ENCODE measurements at regions not wholly inside any gene's neighbourhood (a gene's known extent, or its start where the extent isn't known, plus 50 kb on each side); places are given as distances from the start of the nearest gene placed in this dataset.

- no peak overlapping the region for H2AFZ ChIP-seq (ENCODE audit: low read depth)
- 17% methylated on average over 3 of the region's 3 CpGs for WGBS (ENCODE audit: low lambda C conversion rate)
- H3K4me1 ChIP-seq (ENCODE audit: control insufficient read depth in 1 of 2, insufficient read depth in 2 of 2, low read depth in 1 of 2, low read length in 1 of 2): no peaks in the 10 kb centered on the region
- no peaks in the 10 kb centered on the region for H3F3A ChIP-seq (replicated peaks; ENCODE audit: insufficient read depth)
- no peaks in the 10 kb centered on the region for H3K9me3 ChIP-seq
- H3K27me3 ChIP-seq (ENCODE audit: insufficient read depth): no peaks in the 10 kb centered on the region; the same call in 1 of the 2 replicates
- H3K4me3 ChIP-seq (ENCODE audit: low read depth in 2 of 2, low read length in 1 of 2): no peak overlapping the region
- no peaks in the 10 kb centered on the region for H3K36me3 ChIP-seq (replicated peaks in 1 of 2; ENCODE audit: control insufficient read depth in 1 of 2, insufficient read depth in 2 of 2, low read length in 1 of 2)
- no peak overlapping the region for H3K9ac ChIP-seq
- no peaks in the 10 kb centered on the region for H3K9me2 ChIP-seq
- no peaks in the 10 kb centered on the region for H4K20me1 ChIP-seq (ENCODE audit: insufficient read depth)
- DNase-seq: no peak
- ChIA-PET CTCF (no interaction called here), POLR2A (no interaction called here)
- TF ChIP-seq IRF3 (IDR thresholded peaks at IDR 0.05; ENCODE audit: low read depth, low read length) (no peak), TAF1 (IDR thresholded peaks at IDR 0.05; ENCODE audit: borderline replicate concordance, low read depth, low read length) (no peak), PBX3 (IDR thresholded peaks at IDR 0.05) (no peak), NRF1 (IDR thresholded peaks at IDR 0.05; ENCODE audit: low read depth, low read length) (no peak), RXRA (IDR thresholded peaks at IDR 0.05; ENCODE audit: borderline replicate concordance, low read depth) (no peak), FOSL2 (IDR thresholded peaks at IDR 0.05; ENCODE audit: borderline replicate concordance, low read depth) (no peak), CHD2 (IDR thresholded peaks at IDR 0.05; ENCODE audit: low read length, partially characterized antibody) (no peak), EZH2phosphoT487 (IDR thresholded peaks at IDR 0.05; ENCODE audit: borderline replicate concordance, low read depth) (no peak), CTCF (IDR thresholded peaks at IDR 0.05) (no peak)
- no peak overlapping the region for H3K4me2 ChIP-seq
- H3K79me2 ChIP-seq (ENCODE audit: insufficient read depth): no peaks in the 10 kb centered on the region
- H3K27ac ChIP-seq (ENCODE audit: low read depth in 2 of 2, low read length in 1 of 2): no peak overlapping the region
Measured at GRCh38 chr13:111434578-111435159, 114.2 kb downstream of the TEX29 start.

- H3K79me2 ChIP-seq (ENCODE audit: insufficient read depth): no peaks in the 10 kb centered on the region
- DNase-seq: no peak
- no peak overlapping the region for H3K9ac ChIP-seq
- H3K27ac ChIP-seq (ENCODE audit: low read depth in 2 of 2, low read length in 1 of 2): no peak overlapping the region
- no peaks in the 10 kb centered on the region for H3F3A ChIP-seq (replicated peaks; ENCODE audit: insufficient read depth)
- ChIA-PET CTCF (no interaction called here), POLR2A (no interaction called here)
- no peaks in the 10 kb centered on the region; the same call in 1 of the 2 replicates for H3K27me3 ChIP-seq (ENCODE audit: insufficient read depth)
- H3K4me1 ChIP-seq (ENCODE audit: control insufficient read depth in 1 of 2, insufficient read depth in 2 of 2, low read depth in 1 of 2, low read length in 1 of 2): no peaks in the 10 kb centered on the region
- no peak overlapping the region for H3K4me2 ChIP-seq
- H3K9me2 ChIP-seq: no peaks in the 10 kb centered on the region
- no peaks in the 10 kb centered on the region for H3K9me3 ChIP-seq
- H2AFZ ChIP-seq (ENCODE audit: low read depth): no peak overlapping the region
- H3K36me3 ChIP-seq (replicated peaks in 1 of 2; ENCODE audit: control insufficient read depth in 1 of 2, insufficient read depth in 2 of 2, low read length in 1 of 2): no peaks in the 10 kb centered on the region
- no peak overlapping the region for H3K4me3 ChIP-seq (ENCODE audit: low read depth in 2 of 2, low read length in 1 of 2)
- H4K20me1 ChIP-seq (ENCODE audit: insufficient read depth): no peaks in the 10 kb centered on the region
- WGBS (ENCODE audit: low lambda C conversion rate): 5% methylated on average over 9 of the region's 11 CpGs
- TF ChIP-seq CHD2 (IDR thresholded peaks at IDR 0.05; ENCODE audit: low read length, partially characterized antibody) (no peak), ELF1 (IDR thresholded peaks at IDR 0.05) (no peak), GABPA (IDR thresholded peaks at IDR 0.05; ENCODE audit: low read depth) (no peak), RFX5 (IDR thresholded peaks at IDR 0.05; ENCODE audit: low read length) (no peak)
Measured at GRCh38 chr13:111436446-111436845, 116.0 kb downstream of the TEX29 start.

Data from SK-N-SH (cell line).